H1 (cell line): ENCODE measurements at regions not wholly inside any gene's neighbourhood (a gene's known extent, or its start where the extent isn't known, plus 50 kb on each side); places are given as distances from the start of the nearest gene placed in this dataset.

Experiments used
- ATF3 ChIP-seq: IDR thresholded peaks from 2 replicates; pipeline ENCODE4 v1.6.1; 2011; ENCODE audit warnings: low read depth, mild to moderate bottlenecking, low read length; ENCODE audit not compliant: insufficient read depth
- BACH1 ChIP-seq: IDR thresholded peaks from 2 replicates; pipeline ENCODE4 v1.6.1; 2012; ENCODE audit warnings: low read length, improper control_type of control experiment
- BRCA1 ChIP-seq: IDR thresholded peaks from 2 replicates; pipeline ENCODE4 v1.6.1; 2012; ENCODE audit warnings: low read depth, low read length, improper control_type of control experiment
- CREB1 ChIP-seq: IDR thresholded peaks from 2 replicates; pipeline ENCODE4 v1.6.1; 2012; ENCODE audit warnings: inconsistent platforms
- CTCF ChIP-seq, 3 experiments: IDR thresholded peaks; 1 replicate in 2 of 3; 2 replicates in 1 of 3; pipeline versions ENCODE4 v1.5.1 to v1.6.1; 2011; ENCODE audit warnings: low read length in 3 of 3, mild to moderate bottlenecking in 3 of 3, inconsistent platforms in 2 of 3, low read depth in 1 of 3, moderate library complexity in 1 of 3; ENCODE audit not compliant: insufficient read depth in 1 of 3; ENCODE audit errors: control extremely low read depth in 1 of 3
- HDAC6 ChIP-seq: IDR thresholded peaks from one replicate; pipeline ENCODE4 v1.7.1; 2012; ENCODE audit warnings: low read depth, mild to moderate bottlenecking, inconsistent platforms, low read length, moderate library complexity
- PHF8 ChIP-seq: fragments of 200-600 bp; sonication (generic); conservative IDR thresholded peaks from 2 replicates; pipeline ENCODE4 v1.7.1; 2012; ENCODE audit warnings: low read depth, mild to moderate bottlenecking, inconsistent platforms, low read length, moderate library complexity
- SIX5 ChIP-seq: IDR thresholded peaks from 2 replicates; pipeline ENCODE4 v1.6.1; 2011; ENCODE audit warnings: mild to moderate bottlenecking, low read depth, low read length
- TEAD4 ChIP-seq: IDR thresholded peaks from 2 replicates; pipeline ENCODE4 v1.6.1; 2012; ENCODE audit warnings: low read depth, low read length, inconsistent platforms, mixed read lengths
- ZNF274 ChIP-seq: IDR thresholded peaks from 2 replicates; pipeline ENCODE4 v1.7.0; 2012; ENCODE audit warnings: low read length, borderline replicate concordance; ENCODE audit errors: extremely low read depth

GRCh38 chr4:155066871-155067270, 141.6 kb upstream of the NPY2R start:
- no peak for TF ChIP-seq BACH1
- TF ChIP-seq CTCF (IDR thresholded peaks at IDR 0.05; ENCODE audit: control extremely low read depth in 1 of 3, insufficient read depth in 1 of 3, low read depth in 1 of 3, low read length in 3 of 3), result no peak
- TF ChIP-seq HDAC6, result no peak
- no peak for TF ChIP-seq SIX5
- TF ChIP-seq BRCA1, result no peak
- no peak for TF ChIP-seq CREB1
- no peak for TF ChIP-seq ATF3
- TF ChIP-seq PHF8, result no peak
- TF ChIP-seq TEAD4, result no peak
- TF ChIP-seq ZNF274, result no peak
